NOMO-1 (cell line): ENCODE measurements at regions not wholly inside any gene's neighbourhood (a gene's known extent, or its start where the extent isn't known, plus 50 kb on each side); places are given as distances from the start of the nearest gene placed in this dataset.

ENCODE experiments used
- DNase-seq, 2 experiments: peaks; one replicate each; lab custom pipeline; 2025; ENCODE audit not compliant: unreplicated experiment in 2 of 2; lab: John Stamatoyannopoulos, UW

- DNase-seq = peak in 1 of 2 experiments; percentile 22
Measured at GRCh38 chr18:30929718-30930117, 112.8 kb downstream of the DSC3 start.

GRCh38 chr18:30929065-30929464 lies 113.5 kb downstream of the DSC3 start:
- DNase-seq = no peak

- DNase-seq = no peak
Measured at GRCh38 chr18:30927517-30928075, 114.9 kb downstream of the DSC3 start.

- DNase-seq = no peak
Measured at GRCh38 chr18:30927042-30927441, 115.5 kb downstream of the DSC3 start.

GRCh38 chr18:30925795-30926194 lies 116.7 kb downstream of the DSC3 start:
- DNase-seq = no peak

GRCh38 chr18:30920757-30921156 lies 121.8 kb downstream of the DSC3 start:
- DNase-seq = no peak

GRCh38 chr18:30920351-30920750 lies 122.2 kb downstream of the DSC3 start:
- no peak for DNase-seq

- no peak for DNase-seq
Measured at GRCh38 chr18:30917651-30918050, 124.9 kb downstream of the DSC3 start.

- no peak for DNase-seq
Measured at GRCh38 chr18:30915336-30915988, 127.1 kb downstream of the DSC3 start.

GRCh38 chr18:30908381-30908780 lies 134.2 kb downstream of the DSC3 start:
- DNase-seq = no peak

- DNase-seq = no peak
Measured at GRCh38 chr18:30903566-30903965, 139.0 kb downstream of the DSC3 start.

GRCh38 chr18:30889519-30890301 lies 152.8 kb downstream of the DSC3 start:
- DNase-seq = peak in 1 of 2 experiments; percentile 10

GRCh38 chr18:30888344-30888743 lies 154.2 kb downstream of the DSC3 start:
- no peak for DNase-seq

- no peak for DNase-seq
Measured at GRCh38 chr18:30886998-30887397, 155.5 kb downstream of the DSC3 start.

- DNase-seq = no peak
Measured at GRCh38 chr18:30870466-30870865, 172.1 kb downstream of the DSC3 start.

- no peak for DNase-seq
Measured at GRCh38 chr18:30862900-30863299, 179.6 kb downstream of the DSC3 start.

GRCh38 chr18:30860741-30861140 lies 181.8 kb downstream of the DSC3 start:
- DNase-seq = no peak

- no peak for DNase-seq
Measured at GRCh38 chr18:30859036-30859435, 183.5 kb downstream of the DSC3 start.

GRCh38 chr18:30858560-30858959 lies 184.0 kb downstream of the DSC3 start:
- no peak for DNase-seq

- no peak for DNase-seq
Measured at GRCh38 chr18:30855762-30856161, 186.8 kb downstream of the DSC3 start.

- no peak for DNase-seq
Measured at GRCh38 chr18:30852980-30853379, 189.6 kb downstream of the DSC3 start.

GRCh38 chr18:30852541-30852940 lies 190.0 kb downstream of the DSC3 start:
- DNase-seq = no peak
